Neuron (in vitro differentiated cells): ENCODE measurements at regions not wholly inside any gene's neighbourhood (a gene's known extent, or its start where the extent isn't known, plus 50 kb on each side); places are given as distances from the start of the nearest gene placed in this dataset.

Experiments
- H2AFZ ChIP-seq: one replicate; pipeline ENCODE4 v1.6.1; 2013; ENCODE audit warnings: low read depth, mild to moderate bottlenecking, inconsistent platforms, low read length, moderate library complexity
- H3K27me3 ChIP-seq: one replicate; pipeline ENCODE4 v1.6.1; 2013; ENCODE audit warnings: low read length; ENCODE audit not compliant: insufficient read depth
- H3K36me3 ChIP-seq: one replicate; pipeline ENCODE4 v1.6.1; 2013; ENCODE audit warnings: low read length; ENCODE audit not compliant: insufficient read depth
- H3K4me1 ChIP-seq: one replicate; pipeline ENCODE4 v1.6.1; 2013; ENCODE audit warnings: low read length; ENCODE audit not compliant: insufficient read depth
- H3K4me3 ChIP-seq: 2 replicates; pipeline ENCODE4 v1.5.1; 2013; ENCODE audit warnings: mild to moderate bottlenecking, low read length, moderate library complexity
- H3K9me3 ChIP-seq: one replicate; pipeline ENCODE4 v1.6.1; 2013; ENCODE audit warnings: low read length

DNA sequence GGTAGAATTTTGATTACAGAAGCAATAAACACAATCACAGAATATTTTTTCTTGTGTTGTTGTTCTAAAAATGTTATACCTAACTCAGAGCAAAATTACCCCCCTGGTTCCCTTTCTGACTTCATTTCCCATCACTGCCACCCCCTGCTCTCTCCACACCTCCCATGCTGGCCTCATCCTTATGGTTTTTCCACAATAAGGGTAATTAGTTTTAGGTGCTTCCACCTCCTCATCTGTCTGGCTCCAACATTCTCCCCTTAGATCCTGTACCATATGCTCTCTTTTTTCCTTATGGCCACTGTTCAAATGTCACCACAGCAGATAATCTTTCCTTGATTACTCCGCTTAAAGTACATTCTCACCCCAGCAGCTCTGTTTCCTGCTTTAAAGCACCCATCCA is 2208.6 kb downstream of the MRPL39 start:
- H3K27me3 ChIP-seq: no peaks in the 10 kb centered on the region
- no peak overlapping the region for H3K4me3 ChIP-seq
- H3K36me3 ChIP-seq: no peaks in the 10 kb centered on the region
- peaks cover 9% of the 10 kb centered on the region for H3K4me1 ChIP-seq
- no peak overlapping the region for H2AFZ ChIP-seq
- no peaks in the 10 kb centered on the region for H3K9me3 ChIP-seq

DNA sequence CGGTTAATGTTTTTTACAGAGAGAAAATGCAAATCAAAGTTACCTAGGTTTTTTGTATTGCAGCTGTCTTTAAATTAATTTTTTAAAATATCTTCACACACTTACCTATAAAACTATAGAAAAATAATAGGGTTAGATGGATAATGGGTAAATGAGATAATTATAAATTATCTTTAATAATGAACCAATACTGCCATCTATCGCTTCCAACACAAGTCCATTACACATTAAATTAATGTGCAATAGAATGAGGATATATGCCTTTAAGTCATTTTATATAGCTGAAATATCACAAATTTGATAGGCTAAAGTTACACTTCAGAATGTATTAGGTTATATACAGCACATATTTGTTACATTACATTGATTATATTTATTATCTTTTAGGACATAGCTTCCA is 2212.8 kb downstream of the MRPL39 start:
- Histone ChIP-seq H3K4me3 (no peak overlapping the region), H3K9me3 (no peaks in the 10 kb centered on the region), H2AFZ (no peak overlapping the region), H3K36me3 (no peaks in the 10 kb centered on the region), H3K27me3 (no peaks in the 10 kb centered on the region), H3K4me1 (peaks cover 9% of the 10 kb centered on the region)

DNA sequence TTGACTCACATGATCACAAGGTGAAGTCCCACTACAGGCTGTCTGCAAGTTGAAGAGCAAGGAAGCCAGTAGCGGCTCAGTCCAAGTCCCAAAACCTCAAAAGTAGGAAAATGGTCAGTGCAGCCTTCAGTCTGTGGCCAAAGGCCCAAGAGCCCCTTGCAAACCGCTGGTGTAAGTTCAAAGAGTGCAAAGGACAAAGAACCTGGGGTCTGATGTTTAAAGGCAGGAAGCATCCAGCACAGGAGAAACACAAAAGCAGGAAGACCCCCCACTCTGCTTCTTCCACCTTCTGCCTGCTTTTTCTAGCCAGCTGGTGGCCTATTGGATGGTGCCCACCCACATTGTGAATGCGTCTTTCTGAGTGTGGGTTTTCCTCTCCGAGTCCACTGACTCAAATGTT is 2222.6 kb downstream of the MRPL39 start:
- no peaks in the 10 kb centered on the region for H3K27me3 ChIP-seq
- no peaks in the 10 kb centered on the region for H3K9me3 ChIP-seq
- H3K4me1 ChIP-seq: no peaks in the 10 kb centered on the region
- no peaks in the 10 kb centered on the region for H3K36me3 ChIP-seq
- no peak overlapping the region for H3K4me3 ChIP-seq
- peak overlapping the region; percentile 61 for H2AFZ ChIP-seq

DNA sequence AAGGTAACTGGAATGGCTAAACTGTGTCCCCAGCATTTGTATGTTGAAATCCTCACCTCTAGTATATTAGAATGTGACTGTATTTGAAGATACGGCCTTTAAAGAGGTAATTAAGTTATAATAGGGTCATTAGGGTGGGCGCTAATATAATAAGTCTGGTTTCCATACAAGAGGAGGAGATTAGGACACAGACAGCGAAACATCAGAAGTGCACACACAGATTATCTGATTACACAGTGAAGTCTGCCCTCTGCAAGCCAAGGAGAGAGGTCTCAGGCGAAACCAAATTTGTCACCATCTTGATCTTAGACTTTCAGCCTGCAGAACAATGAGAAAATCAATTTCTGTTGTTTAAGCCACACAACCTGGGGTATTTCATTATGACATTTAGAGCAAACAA is 2233.1 kb downstream of the MRPL39 start:
- H2AFZ ChIP-seq: no peak overlapping the region
- H3K4me3 ChIP-seq: no peak overlapping the region
- H3K9me3 ChIP-seq: peaks cover 2% of the 10 kb centered on the region
- no peaks in the 10 kb centered on the region for H3K4me1 ChIP-seq
- H3K36me3 ChIP-seq: no peaks in the 10 kb centered on the region
- H3K27me3 ChIP-seq: no peaks in the 10 kb centered on the region

DNA sequence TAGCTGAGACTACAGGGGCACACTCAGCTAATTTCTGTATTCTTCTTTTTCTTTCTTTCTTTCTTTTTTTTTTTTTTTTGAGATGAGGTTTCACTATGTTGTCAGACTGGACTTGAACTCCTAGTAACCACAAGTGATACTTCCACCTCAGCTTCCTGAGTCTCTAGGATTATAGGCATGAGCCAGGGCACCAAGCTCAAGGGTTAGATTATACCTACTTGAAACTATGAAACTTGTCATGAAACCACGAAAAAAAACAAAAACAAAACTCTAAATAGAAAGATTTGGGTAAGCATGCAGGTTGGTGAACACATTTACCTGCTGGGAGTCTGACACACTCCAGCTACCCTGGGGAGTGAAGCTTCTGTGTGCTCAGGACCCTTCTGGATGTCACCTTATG is 2250.4 kb downstream of the MRPL39 start:
- Histone ChIP-seq H3K4me3 (no peak overlapping the region), H3K9me3 (no peaks in the 10 kb centered on the region), H3K27me3 (no peaks in the 10 kb centered on the region), H2AFZ (no peak overlapping the region), H3K36me3 (no peaks in the 10 kb centered on the region), H3K4me1 (peaks cover 2% of the 10 kb centered on the region)

DNA sequence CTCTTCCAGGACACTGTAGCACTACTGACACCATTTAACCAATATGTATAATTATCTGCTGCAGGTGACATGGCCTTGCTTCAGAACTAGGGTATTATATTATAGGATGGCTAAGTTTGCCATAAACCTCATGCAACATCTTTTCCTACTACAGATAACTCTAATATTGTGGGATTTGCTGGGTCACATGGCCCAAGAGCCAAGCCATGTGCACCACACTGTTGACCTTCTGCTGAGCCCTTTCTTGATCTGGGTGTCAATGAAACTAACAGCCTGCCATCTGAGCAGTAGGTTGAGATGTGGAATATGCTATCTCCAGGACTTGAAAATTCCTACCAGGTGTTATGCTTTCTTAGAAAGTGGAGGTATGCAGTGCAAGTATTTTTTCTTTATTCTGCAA is 2291.1 kb downstream of the MRPL39 start:
- H3K27me3 ChIP-seq: no peaks in the 10 kb centered on the region
- H3K4me1 ChIP-seq: no peaks in the 10 kb centered on the region
- H3K4me3 ChIP-seq: no peak overlapping the region
- H2AFZ ChIP-seq: no peak overlapping the region
- no peaks in the 10 kb centered on the region for H3K9me3 ChIP-seq
- H3K36me3 ChIP-seq: no peaks in the 10 kb centered on the region

DNA sequence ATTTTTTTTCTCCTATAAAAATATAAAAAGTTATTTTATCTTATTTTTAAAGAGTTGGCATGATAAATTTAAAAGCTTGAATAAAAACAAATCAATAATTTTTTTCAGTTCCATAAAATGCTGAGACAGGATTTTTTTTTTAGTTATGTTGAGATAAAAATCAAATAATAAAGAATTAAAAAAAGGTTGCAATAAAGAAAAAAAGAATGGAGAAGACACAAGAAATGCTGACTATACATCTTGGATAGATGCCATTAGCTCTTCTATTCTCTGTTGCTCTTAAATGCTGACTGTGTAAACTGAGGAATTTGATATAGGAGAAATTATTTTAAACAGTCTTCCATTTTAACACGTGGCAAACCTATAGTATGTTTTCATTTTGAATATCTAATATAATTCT is 2298.5 kb downstream of the MRPL39 start:
- Histone ChIP-seq H3K9me3 (no peaks in the 10 kb centered on the region), H3K27me3 (no peaks in the 10 kb centered on the region), H3K4me1 (no peaks in the 10 kb centered on the region), H3K36me3 (no peaks in the 10 kb centered on the region), H2AFZ (no peak overlapping the region), H3K4me3 (no peak overlapping the region)

DNA sequence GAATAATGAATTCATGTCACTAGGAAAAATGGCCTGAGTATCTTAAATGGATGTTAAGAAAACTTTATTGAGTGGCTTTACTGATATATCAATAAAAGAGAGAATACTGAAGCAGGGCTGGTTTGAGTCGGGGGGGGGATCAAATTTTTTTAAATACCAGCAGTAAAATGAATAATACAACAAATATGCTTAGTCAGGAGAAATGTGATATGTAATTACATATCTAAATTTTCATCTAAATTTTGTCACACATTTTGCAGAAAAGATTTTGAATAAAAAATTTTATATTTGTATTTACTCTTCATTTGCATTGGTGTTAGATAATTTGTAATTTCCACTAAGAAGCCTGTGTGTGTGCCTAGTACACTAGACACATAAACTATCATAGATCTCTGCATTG is 2300.2 kb downstream of the MRPL39 start:
- Histone ChIP-seq H3K27me3 (no peaks in the 10 kb centered on the region), H3K4me3 (no peak overlapping the region), H3K9me3 (no peaks in the 10 kb centered on the region), H2AFZ (no peak overlapping the region), H3K36me3 (no peaks in the 10 kb centered on the region), H3K4me1 (no peaks in the 10 kb centered on the region)

DNA sequence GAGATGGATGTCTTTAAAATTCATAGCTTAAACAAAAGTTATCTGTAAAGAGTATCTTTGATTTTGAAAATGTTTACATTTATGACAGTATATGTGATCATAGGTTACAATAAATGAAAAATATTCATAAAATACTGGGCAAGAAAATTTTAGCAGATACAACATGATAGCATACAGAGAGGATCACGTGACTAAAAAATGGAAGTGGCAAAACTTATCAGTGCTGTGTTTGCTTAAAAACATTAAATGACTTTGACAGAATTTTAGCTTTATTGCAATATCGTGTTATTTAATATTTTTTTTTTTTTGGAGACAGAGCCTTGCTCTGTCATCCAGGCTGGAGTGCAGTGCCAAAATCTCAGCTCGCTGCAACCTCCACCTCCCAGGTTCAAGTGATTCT is 2294.1 kb downstream of the NCAM2 start:
- Histone ChIP-seq H3K4me3 (no peak overlapping the region), H3K9me3 (no peaks in the 10 kb centered on the region), H2AFZ (no peak overlapping the region), H3K27me3 (no peaks in the 10 kb centered on the region), H3K36me3 (no peaks in the 10 kb centered on the region), H3K4me1 (no peaks in the 10 kb centered on the region)

DNA sequence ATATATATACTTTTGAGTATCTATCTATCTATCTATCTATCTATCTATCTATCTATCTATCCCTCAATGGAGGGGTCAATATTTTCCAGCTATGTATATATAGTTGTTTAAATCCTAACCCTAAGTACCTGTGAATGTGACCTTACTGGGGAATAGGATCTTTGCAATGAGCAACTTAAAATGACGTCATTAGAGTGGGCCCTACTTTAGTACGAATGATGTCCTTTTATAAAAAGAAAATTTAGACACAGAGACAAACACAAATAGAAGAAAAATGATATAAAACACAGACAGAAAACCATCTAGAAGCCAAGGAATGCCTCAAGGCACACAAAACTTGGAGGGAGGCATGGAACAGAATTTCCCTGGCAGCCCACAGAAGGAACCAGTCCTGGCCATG is 2283.7 kb downstream of the NCAM2 start:
- Histone ChIP-seq H3K4me3 (no peak overlapping the region), H3K4me1 (no peaks in the 10 kb centered on the region), H3K9me3 (no peaks in the 10 kb centered on the region), H2AFZ (no peak overlapping the region), H3K36me3 (no peaks in the 10 kb centered on the region), H3K27me3 (no peaks in the 10 kb centered on the region)

DNA sequence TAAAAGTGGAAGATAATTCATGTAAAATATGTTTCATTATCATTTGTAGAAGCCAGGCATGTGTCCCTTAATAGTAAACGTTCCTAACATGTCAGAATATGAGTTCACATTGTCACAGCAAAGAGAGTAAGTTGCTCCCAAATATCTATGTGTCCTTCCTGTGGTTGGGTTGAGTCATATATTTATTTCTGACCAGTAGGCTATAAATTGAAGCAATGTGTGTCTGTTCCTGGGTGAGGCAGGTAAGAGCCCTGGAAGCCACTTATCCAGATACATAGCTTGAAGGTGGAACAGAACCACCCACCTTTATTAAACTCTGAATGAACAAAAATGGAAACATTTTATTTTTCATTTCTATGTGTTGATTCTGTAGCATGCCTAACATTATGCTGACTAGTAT is 2251.6 kb downstream of the NCAM2 start:
- no peaks in the 10 kb centered on the region for H3K36me3 ChIP-seq
- H3K9me3 ChIP-seq: no peaks in the 10 kb centered on the region
- H2AFZ ChIP-seq: no peak overlapping the region
- no peaks in the 10 kb centered on the region for H3K27me3 ChIP-seq
- no peaks in the 10 kb centered on the region for H3K4me1 ChIP-seq
- no peak overlapping the region for H3K4me3 ChIP-seq

DNA sequence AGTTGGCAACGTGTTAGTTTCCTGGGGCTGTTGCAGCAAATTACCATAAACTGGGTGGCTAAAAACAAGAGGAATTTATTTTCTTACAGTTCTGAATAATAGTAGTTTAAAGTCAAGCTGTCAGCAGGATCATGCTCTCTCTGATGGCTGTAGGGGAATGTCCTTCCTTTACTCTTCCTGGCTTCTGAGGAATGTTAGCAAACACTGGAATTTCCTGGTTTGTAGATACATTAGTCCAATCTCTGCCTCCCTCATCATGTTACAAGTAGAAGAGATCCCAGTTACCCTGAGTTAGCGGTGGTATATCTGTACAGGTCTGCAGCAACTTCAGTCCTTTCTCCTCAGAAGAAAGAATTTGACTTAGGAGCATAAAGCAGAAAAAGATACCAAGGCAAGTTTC is 2249.1 kb downstream of the NCAM2 start:
- Histone ChIP-seq H3K36me3 (no peaks in the 10 kb centered on the region), H3K4me1 (no peaks in the 10 kb centered on the region), H3K4me3 (no peak overlapping the region), H3K27me3 (no peaks in the 10 kb centered on the region), H3K9me3 (no peaks in the 10 kb centered on the region), H2AFZ (peak overlapping the region; percentile 26)

DNA sequence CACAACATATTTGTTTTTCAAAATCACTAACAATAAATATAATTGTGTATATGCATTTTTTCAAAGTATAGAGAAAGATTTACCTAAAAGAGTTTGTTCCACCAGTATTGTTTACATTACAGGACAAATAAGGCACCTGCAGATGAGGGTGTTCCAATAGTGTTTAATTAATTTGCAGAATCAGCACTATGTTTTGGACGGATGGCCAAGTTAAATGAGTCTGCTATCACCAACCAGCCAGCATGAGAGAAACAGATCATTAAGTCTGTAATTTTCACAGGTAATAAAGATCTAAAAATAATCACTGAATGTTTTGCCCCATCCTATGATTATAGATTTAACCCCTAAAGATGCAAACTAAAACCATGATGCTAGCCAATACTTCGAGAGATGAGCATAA is 2247.0 kb downstream of the NCAM2 start:
- no peak overlapping the region for H2AFZ ChIP-seq

DNA sequence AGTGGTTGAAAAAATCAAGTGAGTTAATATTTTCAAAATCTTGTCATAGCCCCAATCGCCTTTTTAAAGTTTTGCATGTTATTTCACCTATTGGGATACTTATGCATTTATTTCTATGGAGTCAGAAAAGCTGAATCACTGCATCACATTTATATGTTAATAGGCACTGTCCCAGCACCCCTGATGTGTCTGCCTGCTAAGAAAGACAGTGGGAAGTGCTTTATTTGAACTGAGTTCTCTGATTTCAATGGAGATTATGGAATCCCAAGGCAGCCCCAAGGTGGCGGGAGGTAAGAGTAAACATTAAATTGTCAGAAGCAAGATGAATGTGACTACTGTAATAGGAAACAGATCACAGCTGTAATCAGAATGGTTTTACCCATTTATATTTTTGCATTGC is 2225.7 kb downstream of the NCAM2 start:
- no peak overlapping the region for H3K4me3 ChIP-seq
- H3K9me3 ChIP-seq: no peaks in the 10 kb centered on the region
- no peaks in the 10 kb centered on the region for H3K27me3 ChIP-seq
- H2AFZ ChIP-seq: no peak overlapping the region
- H3K4me1 ChIP-seq: peaks cover 3% of the 10 kb centered on the region
- no peaks in the 10 kb centered on the region for H3K36me3 ChIP-seq

More for the DNA sequence above, 2247.0 kb downstream of the NCAM2 start:
- Histone ChIP-seq H3K27me3 (no peaks in the 10 kb centered on the region), H3K9me3 (no peaks in the 10 kb centered on the region), H3K36me3 (no peaks in the 10 kb centered on the region), H3K4me3 (no peak overlapping the region), H3K4me1 (no peaks in the 10 kb centered on the region)
